ENCODE measurements at regions not wholly inside any gene's neighbourhood (a gene's known extent, or its start where the extent isn't known, plus 50 kb on each side); places are given as distances from the start of the nearest gene placed in this dataset.

- H3K4me2 ChIP-seq (ENCODE audit: insufficient read depth, low read length), result no peak overlapping the region
- no peaks in the 10 kb centered on the region for H3K4me1 ChIP-seq (replicated peaks in 1 of 2; ENCODE audit: control insufficient read depth in 2 of 2, insufficient read depth in 2 of 2, low read length in 2 of 2)
- CTCF ChIA-PET (ENCODE audit: low intra/inter-chr PET ratio), result no interaction called here
- no peaks in the 10 kb centered on the region for H3K79me2 ChIP-seq (ENCODE audit: control insufficient read depth, insufficient read depth, low read length)
- no peak overlapping the region for H3K27ac ChIP-seq (ENCODE audit: extremely low read depth, low read depth, low read length)
- H2AFZ ChIP-seq (ENCODE audit: low read depth, low read length), result no peak overlapping the region
- in situ Hi-C loops (cut with MboI), result no loop called here
- no peaks in the 10 kb centered on the region for H3K27me3 ChIP-seq (ENCODE audit: control insufficient read depth in 2 of 2, insufficient read depth in 2 of 2, low read length in 2 of 2)
- no peaks in the 10 kb centered on the region for H3K9me3 ChIP-seq (replicated peaks; ENCODE audit: control insufficient read depth, insufficient read depth, low read depth, low read length)
- no peak for FAIRE-seq
- no peaks in the 10 kb centered on the region for H3K36me3 ChIP-seq (ENCODE audit: control insufficient read depth, insufficient read depth, low read length)
- 0% methylated on average over 3 of the region's 9 CpGs for WGBS (ENCODE audit: insufficient coverage, low coverage, missing lambda C conversion rate)
- intact Hi-C loops (cut with micrococcal nuclease), result no loop called here
- H3K9ac ChIP-seq (ENCODE audit: insufficient read depth in 1 of 2, low read depth in 2 of 2, low read length in 2 of 2), result no peak overlapping the region
- no peak for ATAC-seq
- POLR2A ChIA-PET, result no interaction called here
- H4K20me1 ChIP-seq (replicated peaks; ENCODE audit: control insufficient read depth, insufficient read depth, low read length), result no peaks in the 10 kb centered on the region
- no peak for DNase-seq (ENCODE audit: extremely low read depth in 1 of 4, low spot score in 3 of 4)
- H3K9me1 ChIP-seq (ENCODE audit: control insufficient read depth, insufficient read depth, low read length), result no peaks in the 10 kb centered on the region
- H3K4me3 ChIP-seq, result no peak overlapping the region
- no TSS peak for BruUV-seq (replicated peaks)
- TF ChIP-seq ETV6 (IDR thresholded peaks at IDR 0.05; ENCODE audit: borderline replicate concordance in 1 of 2, low read depth in 2 of 2, low read length in 1 of 2) (no peak), ETV6 (CRISPR knock-in tag; IDR thresholded peaks at IDR 0.05; ENCODE audit: borderline replicate concordance) (no peak), CBX8 (IDR thresholded peaks at IDR 0.05; ENCODE audit: borderline replicate concordance, extremely low read depth, low read depth, low read length, poor library complexity, severe bottlenecking) (no peak), EHMT2 (IDR thresholded peaks at IDR 0.05) (no peak), KLF6 (CRISPR knock-in tag; IDR thresholded peaks at IDR 0.05; ENCODE audit: borderline replicate concordance) (no peak), FOXK2 (conservative IDR thresholded peaks at IDR 0.05 in 1 of 2, IDR thresholded peaks at IDR 0.05 in 1 of 2; ENCODE audit: low read depth in 2 of 2) (no peak), SPI1 (IDR thresholded peaks at IDR 0.05; ENCODE audit: borderline replicate concordance, low read depth, low read length) (no peak), TCF7L2 (IDR thresholded peaks at IDR 0.05; ENCODE audit: low read depth, low read length) (no peak), ZZZ3 (IDR thresholded peaks at IDR 0.05) (no peak), TEAD4 (IDR thresholded peaks at IDR 0.05; ENCODE audit: low read length) (no peak), TEAD4 (CRISPR knock-in tag; IDR thresholded peaks at IDR 0.05; ENCODE audit: borderline replicate concordance) (no peak), NR2F6 (CRISPR knock-in tag; IDR thresholded peaks at IDR 0.05) (no peak)
- TF ChIP-seq, protein P1, sequence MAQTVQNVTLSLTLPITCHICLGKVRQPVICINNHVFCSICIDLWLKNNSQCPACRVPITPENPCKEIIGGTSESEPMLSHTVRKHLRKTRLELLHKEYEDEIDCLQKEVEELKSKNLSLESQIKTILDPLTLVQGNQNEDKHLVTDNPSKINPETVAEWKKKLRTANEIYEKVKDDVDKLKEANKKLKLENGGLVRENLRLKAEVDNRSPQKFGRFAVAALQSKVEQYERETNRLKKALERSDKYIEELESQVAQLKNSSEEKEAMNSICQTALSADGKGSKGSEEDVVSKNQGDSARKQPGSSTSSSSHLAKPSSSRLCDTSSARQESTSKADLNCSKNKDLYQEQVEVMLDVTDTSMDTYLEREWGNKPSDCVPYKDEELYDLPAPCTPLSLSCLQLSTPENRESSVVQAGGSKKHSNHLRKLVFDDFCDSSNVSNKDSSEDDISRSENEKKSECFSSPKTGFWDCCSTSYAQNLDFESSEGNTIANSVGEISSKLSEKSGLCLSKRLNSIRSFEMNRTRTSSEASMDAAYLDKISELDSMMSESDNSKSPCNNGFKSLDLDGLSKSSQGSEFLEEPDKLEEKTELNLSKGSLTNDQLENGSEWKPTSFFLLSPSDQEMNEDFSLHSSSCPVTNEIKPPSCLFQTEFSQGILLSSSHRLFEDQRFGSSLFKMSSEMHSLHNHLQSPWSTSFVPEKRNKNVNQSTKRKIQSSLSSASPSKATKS (CRISPR knock-in tag; IDR thresholded peaks at IDR 0.05), result no peak
- TF ChIP-seq, protein P2, sequence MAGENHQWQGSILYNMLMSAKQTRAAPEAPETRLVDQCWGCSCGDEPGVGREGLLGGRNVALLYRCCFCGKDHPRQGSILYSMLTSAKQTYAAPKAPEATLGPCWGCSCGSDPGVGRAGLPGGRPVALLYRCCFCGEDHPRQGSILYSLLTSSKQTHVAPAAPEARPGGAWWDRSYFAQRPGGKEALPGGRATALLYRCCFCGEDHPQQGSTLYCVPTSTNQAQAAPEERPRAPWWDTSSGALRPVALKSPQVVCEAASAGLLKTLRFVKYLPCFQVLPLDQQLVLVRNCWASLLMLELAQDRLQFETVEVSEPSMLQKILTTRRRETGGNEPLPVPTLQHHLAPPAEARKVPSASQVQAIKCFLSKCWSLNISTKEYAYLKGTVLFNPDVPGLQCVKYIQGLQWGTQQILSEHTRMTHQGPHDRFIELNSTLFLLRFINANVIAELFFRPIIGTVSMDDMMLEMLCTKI (IDR thresholded peaks at IDR 0.05; ENCODE audit: partially characterized antibody), result no peak
These were observed 820.8 kb upstream of the GRIA3 start for GRCh38 chrX:122363112-122363795.

Measured in K562 (cell line).